Esophagus squamous epithelium (tissue), 4 donors: ENCODE measurements at regions not wholly inside any gene's neighbourhood (a gene's known extent, or its start where the extent isn't known, plus 50 kb on each side); places are given as distances from the start of the nearest gene placed in this dataset.

Experiments used
- POLR2A ChIP-seq, 4 donors: fragments of 450-650 bp; IDR thresholded peaks; one replicate each; pipeline ENCODE4 v1.6.1; 2017; ENCODE audit warnings: antibody characterized with exemption in 4 of 4, mild to moderate bottlenecking in 4 of 4, moderate library complexity in 3 of 4
- TF ChIP-seq, protein P1 (sequence below), 6 experiments: fragments of 450-650 bp in 4 of 6; fragments of 200-600 bp in 2 of 6; sonication (generic) in 2 of 6; IDR thresholded peaks; one replicate each; pipeline ENCODE4 v1.5.1; 2016 to 2019; ENCODE audit warnings: antibody characterized with exemption in 6 of 6, mild to moderate bottlenecking in 4 of 6, moderate library complexity in 4 of 6

- TF ChIP-seq, protein P1, sequence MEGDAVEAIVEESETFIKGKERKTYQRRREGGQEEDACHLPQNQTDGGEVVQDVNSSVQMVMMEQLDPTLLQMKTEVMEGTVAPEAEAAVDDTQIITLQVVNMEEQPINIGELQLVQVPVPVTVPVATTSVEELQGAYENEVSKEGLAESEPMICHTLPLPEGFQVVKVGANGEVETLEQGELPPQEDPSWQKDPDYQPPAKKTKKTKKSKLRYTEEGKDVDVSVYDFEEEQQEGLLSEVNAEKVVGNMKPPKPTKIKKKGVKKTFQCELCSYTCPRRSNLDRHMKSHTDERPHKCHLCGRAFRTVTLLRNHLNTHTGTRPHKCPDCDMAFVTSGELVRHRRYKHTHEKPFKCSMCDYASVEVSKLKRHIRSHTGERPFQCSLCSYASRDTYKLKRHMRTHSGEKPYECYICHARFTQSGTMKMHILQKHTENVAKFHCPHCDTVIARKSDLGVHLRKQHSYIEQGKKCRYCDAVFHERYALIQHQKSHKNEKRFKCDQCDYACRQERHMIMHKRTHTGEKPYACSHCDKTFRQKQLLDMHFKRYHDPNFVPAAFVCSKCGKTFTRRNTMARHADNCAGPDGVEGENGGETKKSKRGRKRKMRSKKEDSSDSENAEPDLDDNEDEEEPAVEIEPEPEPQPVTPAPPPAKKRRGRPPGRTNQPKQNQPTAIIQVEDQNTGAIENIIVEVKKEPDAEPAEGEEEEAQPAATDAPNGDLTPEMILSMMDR (IDR thresholded peaks at IDR 0.05): no peak
- TF ChIP-seq POLR2A (IDR thresholded peaks at IDR 0.05): no peak
Observed at GRCh38 chr1:184166485-184166884, 115.0 kb downstream of the TSEN15 start.
